RWPE2 (cell line): ENCODE measurements at regions not wholly inside any gene's neighbourhood (a gene's known extent, or its start where the extent isn't known, plus 50 kb on each side); places are given as distances from the start of the nearest gene placed in this dataset.

Experiments used
- ATAC-seq: fragments of 200-7000 bp; cut with Tn5 transposase; 3 replicates; pipeline ENCODE4 v1.9.1; 2021; ENCODE audit warnings: low read depth
- DNase-seq: peaks from one replicate; pipeline ENCODE4 v3.0.0-alpha.2; 2020; ENCODE audit warnings: low spot score
- H3K27ac ChIP-seq: fragments of 450-650 bp; 2 replicates; pipeline ENCODE4 v1.5.1; 2017; ENCODE audit warnings: mild to moderate bottlenecking; ENCODE audit not compliant: poor library complexity, severe bottlenecking
- H3K27me3 ChIP-seq: fragments of 250-450 bp; sonication (Bioruptor Pico); 2 replicates; pipeline ENCODE4 v1.5.1; 2021; ENCODE audit warnings: mild to moderate bottlenecking, moderate library complexity; ENCODE audit not compliant: insufficient read depth, poor library complexity, severe bottlenecking
- H3K36me3 ChIP-seq: fragments of 250-450 bp; sonication (Bioruptor Pico); 2 replicates; pipeline ENCODE4 v1.5.1; 2020; ENCODE audit warnings: low read depth, mild to moderate bottlenecking, moderate library complexity
- H3K4me1 ChIP-seq: fragments of 250-450 bp; sonication (Bioruptor Pico); 2 replicates; pipeline ENCODE4 v1.5.1; 2021; ENCODE audit warnings: mild to moderate bottlenecking, moderate library complexity; ENCODE audit not compliant: insufficient read depth, poor library complexity, severe bottlenecking
- H3K4me3 ChIP-seq: fragments of 250-450 bp; sonication (Bioruptor Pico); 2 replicates; pipeline ENCODE4 v1.5.1; 2021; ENCODE audit warnings: mild to moderate bottlenecking, moderate library complexity; ENCODE audit not compliant: severe bottlenecking
- H3K9me3 ChIP-seq: fragments of 250-450 bp; sonication (Bioruptor Pico); 2 replicates; pipeline ENCODE4 v1.5.1; 2021; ENCODE audit warnings: mild to moderate bottlenecking, moderate library complexity; ENCODE audit not compliant: severe bottlenecking
- CTCF ChIP-seq: fragments of 450-650 bp; IDR thresholded peaks from one replicate; pipeline ENCODE4 v1.5.1; 2017; ENCODE audit warnings: mild to moderate bottlenecking, moderate library complexity; ENCODE audit not compliant: poor library complexity, severe bottlenecking

GRCh38 chr5:117719413-117719812, 1144.8 kb upstream of the SEMA6A start:
- Histone ChIP-seq H3K27me3 (no peaks in the 10 kb centered on the region), H3K4me1 (no peaks in the 10 kb centered on the region), H3K36me3 (no peaks in the 10 kb centered on the region), H3K27ac (no peak overlapping the region), H3K9me3 (peaks cover 2% of the 10 kb centered on the region), H3K4me3 (no peak overlapping the region)
- DNase-seq = no peak
- no peak for ATAC-seq
- TF ChIP-seq CTCF = no peak

GRCh38 chr5:117713585-117714198, 1139.1 kb upstream of the SEMA6A start:
- peaks cover 8% of the 10 kb centered on the region for H3K9me3 ChIP-seq
- no peaks in the 10 kb centered on the region for H3K27me3 ChIP-seq
- DNase-seq (no peak), ATAC-seq (no peak)
- H3K4me1 ChIP-seq = no peaks in the 10 kb centered on the region
- H3K27ac ChIP-seq = no peak overlapping the region
- no peaks in the 10 kb centered on the region for H3K36me3 ChIP-seq
- H3K4me3 ChIP-seq = no peak overlapping the region
- TF ChIP-seq CTCF = no peak

GRCh38 chr5:117701062-117701461, 1126.4 kb upstream of the SEMA6A start:
- peaks cover 4% of the 10 kb centered on the region for H3K9me3 ChIP-seq
- H3K27ac ChIP-seq = no peak overlapping the region
- no peaks in the 10 kb centered on the region for H3K36me3 ChIP-seq
- TF ChIP-seq CTCF = no peak
- no peaks in the 10 kb centered on the region for H3K4me1 ChIP-seq
- H3K27me3 ChIP-seq = no peaks in the 10 kb centered on the region
- H3K4me3 ChIP-seq = no peak overlapping the region
- DNase-seq (no peak), ATAC-seq (peak; percentile 12; the same call in 1 of the 3 replicates)

GRCh38 chr5:117692606-117693005, 1118.0 kb upstream of the SEMA6A start:
- Histone ChIP-seq H3K4me3 (no peak overlapping the region), H3K4me1 (no peaks in the 10 kb centered on the region), H3K27me3 (peaks cover 4% of the 10 kb centered on the region), H3K9me3 (no peaks in the 10 kb centered on the region), H3K27ac (no peak overlapping the region), H3K36me3 (no peaks in the 10 kb centered on the region)
- DNase-seq = no peak
- TF ChIP-seq CTCF = no peak
- no peak for ATAC-seq

- DNase-seq (no peak), ATAC-seq (no peak)
- peaks cover 4% of the 10 kb centered on the region for H3K27me3 ChIP-seq
- no peak overlapping the region for H3K4me3 ChIP-seq
- H3K27ac ChIP-seq = no peak overlapping the region
- no peaks in the 10 kb centered on the region for H3K36me3 ChIP-seq
- no peak for TF ChIP-seq CTCF
- H3K4me1 ChIP-seq = no peaks in the 10 kb centered on the region
- H3K9me3 ChIP-seq = no peaks in the 10 kb centered on the region
Observed at GRCh38 chr5:117691081-117691870, 1116.7 kb upstream of the SEMA6A start.
